GM23248 (cell line): ENCODE measurements at regions not wholly inside any gene's neighbourhood (a gene's known extent, or its start where the extent isn't known, plus 50 kb on each side); places are given as distances from the start of the nearest gene placed in this dataset.

Experiments used
- EZH2 ChIP-seq: fragments of 200-600 bp; sonication (generic); IDR thresholded peaks from 2 replicates; pipeline ENCODE4 v1.6.1; 2018; ENCODE audit warnings: antibody characterized with exemption, mild to moderate bottlenecking; ENCODE audit not compliant: insufficient read depth, poor library complexity, severe bottlenecking
- EZH2phosphoT487 ChIP-seq: fragments of 200-600 bp; sonication (generic); IDR thresholded peaks from 2 replicates; pipeline ENCODE4 v1.6.1; 2018; ENCODE audit warnings: antibody characterized with exemption, moderate library complexity, mild to moderate bottlenecking, low read depth; ENCODE audit not compliant: insufficient read depth

- TF ChIP-seq EZH2 (no peak), EZH2phosphoT487 (no peak)
Measured at GRCh38 chr10:100650693-100651092, 94.7 kb upstream of the PAX2 start.
